Osteocyte (in vitro differentiated cells): ENCODE measurements at regions not wholly inside any gene's neighbourhood (a gene's known extent, or its start where the extent isn't known, plus 50 kb on each side); places are given as distances from the start of the nearest gene placed in this dataset.

Source experiments
- DNase-seq: peaks from one replicate; pipeline ENCODE4 v3.0.0; 2021; ENCODE audit warnings: mixed read lengths; ENCODE audit not compliant: unreplicated experiment; ENCODE audit errors: extremely low spot score
- H3K27ac Mint-ChIP-seq: one replicate; pipeline ENCODE4 v1.8.0; 2021; ENCODE audit warnings: mild to moderate bottlenecking, mixed read lengths; ENCODE audit not compliant: unreplicated experiment
- H3K27me3 Mint-ChIP-seq: one replicate; pipeline ENCODE4 v1.8.0; 2021; ENCODE audit warnings: mixed read lengths; ENCODE audit not compliant: unreplicated experiment
- H3K36me3 Mint-ChIP-seq: one replicate; pipeline ENCODE4 v1.8.0; 2021; ENCODE audit warnings: mixed read lengths; ENCODE audit not compliant: unreplicated experiment
- H3K4me1 Mint-ChIP-seq: one replicate; pipeline ENCODE4 v1.8.0; 2021; ENCODE audit warnings: mixed read lengths; ENCODE audit not compliant: unreplicated experiment
- H3K4me3 Mint-ChIP-seq: one replicate; pipeline ENCODE4 v1.8.0; 2021; ENCODE audit warnings: mild to moderate bottlenecking, moderate library complexity, mixed read lengths; ENCODE audit not compliant: unreplicated experiment
- H3K9me3 Mint-ChIP-seq: one replicate; pipeline ENCODE4 v1.8.0; 2021; ENCODE audit warnings: mixed read lengths; ENCODE audit not compliant: unreplicated experiment
- CTCF ChIP-seq: fragments of 200-600 bp; sonication (generic); IDR thresholded peaks from 2 replicates; pipeline ENCODE4 v1.5.0; 2021; ENCODE audit warnings: antibody characterized with exemption, mild to moderate bottlenecking, moderate library complexity

GRCh38 chr18:1393929-1394328, 489.3 kb downstream of the ADCYAP1 start:
- no peak overlapping the region for H3K27ac Mint-ChIP-seq
- no peaks in the 10 kb centered on the region for H3K27me3 Mint-ChIP-seq
- no peaks in the 10 kb centered on the region for H3K9me3 Mint-ChIP-seq
- H3K36me3 Mint-ChIP-seq = no peaks in the 10 kb centered on the region
- no peak for TF ChIP-seq CTCF
- DNase-seq = no peak
- no peak overlapping the region for H3K4me3 Mint-ChIP-seq
- no peaks in the 10 kb centered on the region for H3K4me1 Mint-ChIP-seq

GRCh38 chr18:1394426-1394825, 489.8 kb downstream of the ADCYAP1 start:
- Mint-ChIP-seq H3K9me3 (no peaks in the 10 kb centered on the region), H3K4me3 (no peak overlapping the region), H3K27ac (no peak overlapping the region), H3K36me3 (no peaks in the 10 kb centered on the region), H3K27me3 (no peaks in the 10 kb centered on the region), H3K4me1 (no peaks in the 10 kb centered on the region)
- no peak for TF ChIP-seq CTCF
- DNase-seq = no peak

- Mint-ChIP-seq H3K36me3 (no peaks in the 10 kb centered on the region), H3K4me1 (no peaks in the 10 kb centered on the region), H3K27me3 (no peaks in the 10 kb centered on the region), H3K9me3 (no peaks in the 10 kb centered on the region), H3K27ac (no peak overlapping the region), H3K4me3 (no peak overlapping the region)
- DNase-seq = no peak
- no peak for TF ChIP-seq CTCF
Observed at GRCh38 chr18:1394966-1395365, 490.3 kb downstream of the ADCYAP1 start.

- Mint-ChIP-seq H3K36me3 (no peaks in the 10 kb centered on the region), H3K9me3 (no peaks in the 10 kb centered on the region), H3K27me3 (no peaks in the 10 kb centered on the region), H3K4me1 (no peaks in the 10 kb centered on the region), H3K4me3 (no peak overlapping the region), H3K27ac (no peak overlapping the region)
- TF ChIP-seq CTCF = no peak
- no peak for DNase-seq
Observed at GRCh38 chr18:1408376-1408775, 503.7 kb downstream of the ADCYAP1 start.

- no peak overlapping the region for H3K27ac Mint-ChIP-seq
- no peaks in the 10 kb centered on the region for H3K36me3 Mint-ChIP-seq
- DNase-seq = no peak
- no peaks in the 10 kb centered on the region for H3K4me1 Mint-ChIP-seq
- no peaks in the 10 kb centered on the region for H3K9me3 Mint-ChIP-seq
- no peaks in the 10 kb centered on the region for H3K27me3 Mint-ChIP-seq
- no peak for TF ChIP-seq CTCF
- no peak overlapping the region for H3K4me3 Mint-ChIP-seq
Observed at GRCh38 chr18:1412655-1413322, 508.1 kb downstream of the ADCYAP1 start.
